ENCODE measurements at regions not wholly inside any gene's neighbourhood (a gene's known extent, or its start where the extent isn't known, plus 50 kb on each side); places are given as distances from the start of the nearest gene placed in this dataset.
A peak's percentile ranks its signal among the peaks of the same experiment; 100 is the strongest.

GRCh38 chr5:124276166-124276565 is 470.3 kb downstream of the ZNF608 start:
- DNase-seq (ENCODE audit: low read depth) = no peak
- TF ChIP-seq CTCF (IDR thresholded peaks at IDR 0.05; ENCODE audit: low read depth, low read length, missing control alignments) = no peak
- in situ Hi-C loops (cut with HindIII; ENCODE audit: low sequenced_read_pairs) = no loop called here
- no peak overlapping the region for H3K4me3 ChIP-seq (ENCODE audit: low read depth, low read length)

- in situ Hi-C loops (cut with HindIII; ENCODE audit: low sequenced_read_pairs) = no loop called here
- no peak overlapping the region for H3K4me3 ChIP-seq (ENCODE audit: low read depth, low read length)
- TF ChIP-seq CTCF (IDR thresholded peaks at IDR 0.05; ENCODE audit: low read depth, low read length, missing control alignments) = no peak
- DNase-seq (ENCODE audit: low read depth) = no peak
Observed at GRCh38 chr5:124274949-124275348, 471.5 kb downstream of the ZNF608 start.

GRCh38 chr5:124264499-124264898 is 481.9 kb downstream of the ZNF608 start:
- no peak overlapping the region for H3K4me3 ChIP-seq (ENCODE audit: low read depth, low read length)
- in situ Hi-C loops (cut with HindIII; ENCODE audit: low sequenced_read_pairs) = no loop called here
- peak; percentile 27 for DNase-seq (ENCODE audit: low read depth)
- TF ChIP-seq CTCF (IDR thresholded peaks at IDR 0.05; ENCODE audit: low read depth, low read length, missing control alignments) = no peak

- TF ChIP-seq CTCF (IDR thresholded peaks at IDR 0.05; ENCODE audit: low read depth, low read length, missing control alignments) = no peak
- no peak overlapping the region for H3K4me3 ChIP-seq (ENCODE audit: low read depth, low read length)
- peak; percentile 27 for DNase-seq (ENCODE audit: low read depth)
- in situ Hi-C loops (cut with HindIII; ENCODE audit: low sequenced_read_pairs) = no loop called here
Observed at GRCh38 chr5:124263680-124264491, 482.6 kb downstream of the ZNF608 start.

- no peak for DNase-seq (ENCODE audit: low read depth)
- TF ChIP-seq CTCF (IDR thresholded peaks at IDR 0.05; ENCODE audit: low read depth, low read length, missing control alignments) = no peak
- H3K4me3 ChIP-seq (ENCODE audit: low read depth, low read length) = no peak overlapping the region
- in situ Hi-C loops (cut with HindIII; ENCODE audit: low sequenced_read_pairs) = no loop called here
Observed at GRCh38 chr5:124262991-124263571, 483.4 kb downstream of the ZNF608 start.

GRCh38 chr5:124262470-124262869 is 484.0 kb downstream of the ZNF608 start:
- no peak for TF ChIP-seq CTCF (IDR thresholded peaks at IDR 0.05; ENCODE audit: low read depth, low read length, missing control alignments)
- H3K4me3 ChIP-seq (ENCODE audit: low read depth, low read length) = no peak overlapping the region
- DNase-seq (ENCODE audit: low read depth) = peak; percentile 13
- in situ Hi-C loops (cut with HindIII; ENCODE audit: low sequenced_read_pairs) = no loop called here
